Activated naive CD4-positive, alpha-beta T cell treated with Interleukin-2 at 50 U/mL for 16 hours (primary cell): ENCODE measurements at regions not wholly inside any gene's neighbourhood (a gene's known extent, or its start where the extent isn't known, plus 50 kb on each side); places are given as distances from the start of the nearest gene placed in this dataset.

ENCODE experiments used
- DNase-seq: peaks from one replicate; pipeline ENCODE4 v3.0.0-alpha.2; 2020

DNA sequence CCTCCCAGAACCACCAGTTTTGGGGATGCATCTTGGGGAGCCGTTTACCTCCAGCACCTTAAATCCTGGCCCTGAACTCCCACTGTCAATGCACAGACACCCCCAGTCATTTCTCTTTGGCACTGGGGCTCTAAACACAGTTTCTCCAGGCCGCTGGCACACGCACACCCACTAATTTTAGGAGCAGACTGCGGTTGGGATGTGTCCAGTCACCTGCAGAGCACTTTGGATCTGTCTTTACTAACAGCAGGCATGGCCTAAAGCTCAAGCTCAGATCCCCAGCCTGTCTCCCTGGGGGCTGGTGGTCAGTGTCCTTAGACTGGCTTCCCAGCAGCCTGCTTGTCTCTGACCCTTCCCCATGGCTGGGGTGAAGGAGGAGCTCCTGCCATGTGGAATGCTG is 49.9 kb downstream of the SYNE3 start:
- DNase-seq = no peak

DNA sequence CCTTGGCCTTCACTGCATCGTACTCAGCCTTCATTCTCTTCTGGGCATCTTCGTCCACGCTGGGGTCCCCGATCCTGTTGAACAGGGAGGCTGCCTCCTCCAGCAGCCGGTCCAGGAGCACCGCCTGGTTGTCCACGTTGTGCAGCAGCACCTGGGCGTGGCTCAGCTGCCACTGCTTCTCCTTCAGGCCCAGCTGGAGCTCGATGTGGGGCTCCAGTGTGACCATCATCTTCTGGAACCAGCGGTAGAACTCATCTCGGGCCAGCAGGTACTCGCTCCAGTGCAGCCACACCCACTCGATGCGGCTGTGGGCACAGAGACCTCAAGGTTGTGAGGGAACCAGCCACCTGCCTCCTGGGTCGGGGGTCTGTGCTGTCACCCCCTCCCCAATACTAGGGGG is 50.5 kb downstream of the SYNE3 start:
- DNase-seq = no peak

DNA sequence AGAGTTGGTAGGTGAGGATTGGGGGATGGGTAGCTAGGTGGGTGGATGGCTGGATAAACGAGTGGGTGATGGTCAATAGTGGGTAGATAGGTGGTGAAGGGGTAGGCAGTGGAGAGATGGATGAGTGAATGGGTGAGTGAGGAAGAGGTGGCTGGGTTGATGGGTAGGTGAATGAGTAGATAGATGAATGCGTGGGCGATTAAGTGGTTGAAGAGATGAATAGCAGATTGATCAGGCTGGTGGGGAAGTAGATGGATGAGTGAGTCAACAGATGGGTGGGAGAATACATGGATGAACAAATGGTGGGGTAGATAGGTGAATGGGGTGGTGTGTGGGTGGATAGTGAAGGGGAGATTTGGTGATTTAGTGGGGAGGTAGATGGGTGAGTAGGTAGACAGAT is 51.1 kb downstream of the SYNE3 start:
- DNase-seq = peak; percentile 24

DNA sequence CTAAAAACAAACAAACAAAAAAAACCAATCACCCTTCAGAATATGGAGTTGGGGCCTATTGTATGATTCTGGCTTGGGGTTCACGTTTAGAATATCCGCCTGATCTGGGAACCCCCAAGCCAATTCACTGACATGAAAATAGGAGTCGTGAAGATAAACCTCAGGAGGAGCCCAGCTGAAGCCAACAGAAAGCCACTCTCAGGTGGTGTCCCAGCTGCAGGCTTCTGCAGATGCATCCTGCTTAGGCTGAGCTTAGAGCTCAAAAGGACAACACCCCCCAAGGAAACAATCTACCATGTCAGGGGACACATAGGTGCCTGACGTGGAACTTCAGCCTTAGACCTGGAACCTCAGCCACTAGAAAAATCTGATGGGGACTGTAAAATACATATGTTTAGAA is 51.9 kb downstream of the SYNE3 start:
- no peak for DNase-seq

DNA sequence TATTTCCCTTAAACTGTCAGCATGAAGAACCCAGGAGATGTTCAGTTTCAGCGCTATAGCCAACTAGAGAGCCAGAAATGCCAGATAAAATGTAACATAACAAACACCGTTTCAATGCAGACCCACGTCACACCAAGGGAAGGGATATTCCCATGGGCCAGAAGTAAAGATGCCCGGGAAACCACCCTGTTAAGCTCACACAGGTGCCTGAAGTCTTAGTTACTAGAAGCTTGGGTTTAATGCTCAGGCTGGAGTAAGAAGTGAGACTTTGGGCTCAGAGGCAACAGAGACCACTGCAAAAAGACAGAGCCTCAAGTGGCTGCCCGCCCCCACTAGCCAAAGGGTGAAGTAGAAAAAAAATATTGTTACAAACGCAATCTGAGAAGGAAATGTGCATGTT is 52.3 kb downstream of the SYNE3 start:
- no peak for DNase-seq

DNA sequence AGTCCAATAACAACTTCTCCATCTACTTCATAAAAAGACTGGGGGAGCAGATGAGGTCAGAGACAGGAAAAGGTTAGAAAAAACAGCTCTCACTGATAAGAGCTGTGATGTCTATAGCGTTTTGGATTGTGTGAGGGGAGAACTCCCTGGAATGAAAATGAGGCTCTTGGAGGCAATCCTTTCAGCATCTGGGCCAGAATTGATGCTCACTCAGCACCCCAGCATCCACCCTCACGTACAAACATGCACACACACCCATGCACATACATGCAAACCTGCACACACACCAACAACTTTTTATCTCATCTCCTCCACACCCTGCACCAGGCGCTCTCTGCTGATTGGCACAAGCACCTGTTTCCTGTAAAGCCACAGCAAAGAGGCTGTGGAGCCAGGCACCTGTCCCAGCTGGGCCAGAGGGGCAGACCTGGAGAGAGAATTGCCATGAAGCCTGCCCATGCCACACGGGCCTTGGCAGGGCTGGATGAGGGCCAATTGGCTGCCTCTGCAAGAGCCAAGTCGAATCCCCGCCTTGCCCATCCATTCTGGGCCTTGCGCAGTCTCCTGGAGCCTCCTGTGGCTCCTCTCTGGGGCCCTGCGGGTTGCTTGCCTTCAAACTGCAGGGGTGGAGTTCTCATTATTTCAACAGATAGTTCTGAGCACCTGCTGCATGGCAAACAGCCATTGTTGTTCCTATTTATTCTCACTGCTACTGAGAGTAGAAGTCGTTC is 53.1 kb downstream of the SYNE3 start:
- DNase-seq = peak; percentile 17

DNA sequence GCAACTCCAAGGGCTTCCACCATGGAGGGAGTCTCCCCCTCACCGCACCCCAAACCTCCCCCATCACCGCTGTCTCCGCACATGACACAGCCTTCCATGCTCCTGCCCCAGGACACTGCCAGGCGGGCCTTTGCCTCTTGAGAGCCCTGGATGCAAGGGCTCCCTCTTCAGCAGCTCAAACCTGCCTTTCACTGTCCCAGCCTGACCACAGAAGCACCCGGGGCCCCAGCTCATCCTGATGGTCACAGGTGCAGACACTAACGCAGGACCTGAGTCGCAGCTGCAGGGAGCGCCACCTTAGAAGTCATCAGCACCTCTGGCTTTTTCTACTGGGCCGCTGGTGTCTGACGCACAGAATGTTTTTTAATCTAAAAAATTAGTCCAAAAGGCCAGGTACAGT is 54.0 kb downstream of the SYNE3 start:
- DNase-seq = no peak

DNA sequence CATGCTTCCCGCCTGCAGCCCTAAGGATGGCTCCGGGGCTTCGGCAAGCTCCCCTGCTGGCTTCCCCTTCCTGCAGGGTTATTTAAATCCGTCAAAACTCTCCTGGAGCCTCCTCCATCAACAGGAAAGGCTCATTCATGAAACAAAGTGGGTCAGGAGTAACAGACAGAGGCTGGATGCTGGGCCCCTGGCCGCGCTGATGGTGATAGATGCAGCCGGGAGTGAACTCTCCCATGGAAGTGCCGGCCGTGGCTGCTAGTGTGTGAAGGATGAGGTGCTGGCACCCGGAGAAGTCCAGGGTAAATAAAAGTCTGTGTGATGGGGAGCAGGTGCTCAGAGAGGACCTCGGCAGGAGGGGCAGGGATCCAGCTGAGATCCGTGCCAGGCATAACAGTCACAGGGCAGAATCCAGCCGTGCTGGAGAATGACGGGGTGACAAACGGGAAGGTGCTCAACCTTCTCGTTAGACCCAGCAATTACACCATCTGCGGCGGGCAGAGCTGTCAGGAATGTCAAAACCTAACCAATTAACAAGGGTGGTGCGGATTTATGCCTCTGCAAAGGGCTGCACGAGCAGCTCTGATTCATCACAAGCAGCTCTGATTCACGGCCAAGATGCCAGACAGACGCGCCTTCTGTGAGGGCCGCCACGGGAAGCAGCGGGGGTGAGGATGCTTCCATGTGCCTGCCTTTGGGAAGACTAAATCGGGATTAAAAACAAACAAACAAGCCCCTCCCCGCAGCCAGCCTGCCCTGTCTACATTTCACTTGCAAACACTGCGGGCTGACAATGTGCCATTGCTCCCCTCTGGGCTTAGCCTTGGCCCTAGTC is 55.6 kb downstream of the SYNE3 start:
- DNase-seq = no peak

DNA sequence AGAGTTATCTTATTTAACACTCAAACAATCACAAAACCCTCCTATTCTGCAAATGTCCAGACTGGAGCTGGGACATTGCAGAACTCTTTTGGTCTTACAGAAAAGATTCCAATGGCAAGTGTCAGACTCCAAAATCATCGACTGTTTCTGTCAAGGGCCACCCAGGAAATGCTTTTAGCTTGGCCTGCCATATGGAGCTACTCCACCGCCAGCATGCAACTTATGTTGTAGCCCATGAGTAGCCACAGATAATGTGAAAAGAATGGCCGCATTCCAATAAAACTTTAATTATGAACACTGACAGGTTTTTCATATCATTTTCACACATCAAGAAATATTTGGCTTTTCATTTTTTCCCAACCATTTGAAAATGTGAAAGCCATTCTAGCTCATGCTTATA is 57.5 kb downstream of the SYNE3 start:
- no peak for DNase-seq

DNA sequence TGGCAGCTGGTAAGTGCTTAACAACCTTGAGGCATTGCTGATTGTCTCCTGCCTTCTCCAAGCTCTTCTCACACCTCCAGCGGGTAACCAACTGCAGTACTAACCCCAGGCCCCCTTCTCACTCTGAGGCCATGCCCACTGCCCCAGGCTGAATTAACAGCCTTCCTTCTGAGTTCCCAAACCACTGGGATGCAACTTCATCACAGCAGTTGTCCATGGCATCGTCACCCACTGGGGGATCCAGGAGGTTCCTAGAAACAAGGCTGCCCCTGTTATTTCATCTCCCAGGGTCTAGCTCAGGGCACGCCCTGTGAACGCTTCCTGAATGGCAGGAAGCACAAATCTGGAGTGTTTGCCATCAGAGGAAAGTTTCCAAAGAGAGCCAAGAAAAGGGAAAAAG is 58.0 kb downstream of the SYNE3 start:
- no peak for DNase-seq

DNA sequence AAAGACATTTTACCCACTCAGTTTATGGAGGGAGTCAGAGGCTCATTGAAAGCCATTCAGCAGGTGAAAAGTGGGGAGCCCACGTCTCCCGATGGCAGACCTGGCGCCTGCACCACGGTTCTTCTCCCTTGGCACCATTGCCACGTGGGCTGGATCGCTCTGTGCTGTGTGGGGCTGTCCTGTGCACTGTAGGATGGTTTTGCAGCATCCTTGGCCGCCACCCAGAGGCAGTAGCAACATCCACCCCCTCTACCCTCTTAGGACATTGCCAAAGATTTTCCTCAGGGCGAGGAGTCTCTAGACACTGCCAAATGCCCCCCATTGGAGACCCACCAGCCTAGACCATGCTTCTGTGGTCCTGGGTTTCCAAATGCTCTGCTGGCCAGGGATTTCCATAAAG is 60.2 kb downstream of the SYNE3 start:
- DNase-seq = no peak

DNA sequence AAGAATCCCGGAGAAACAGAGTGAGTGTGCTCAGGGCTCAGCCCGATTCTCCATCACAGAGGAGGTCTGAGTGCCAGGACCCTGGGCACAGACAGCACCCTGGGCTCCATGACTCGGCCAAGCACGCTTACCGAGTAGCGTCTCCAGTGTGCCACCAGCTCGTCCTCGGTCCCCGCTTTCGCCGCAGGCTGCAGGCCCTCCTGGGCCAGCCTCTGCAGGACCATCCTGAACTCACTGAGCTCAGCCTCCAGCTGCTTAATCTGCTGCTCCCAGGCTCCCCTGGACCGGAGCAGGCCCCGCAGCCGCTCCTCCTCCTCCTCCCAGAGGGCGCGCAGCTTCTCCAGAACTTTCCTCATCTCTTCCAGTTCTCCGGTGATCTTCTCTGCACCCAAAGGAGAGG is 61.2 kb downstream of the SYNE3 start:
- no peak for DNase-seq

DNA sequence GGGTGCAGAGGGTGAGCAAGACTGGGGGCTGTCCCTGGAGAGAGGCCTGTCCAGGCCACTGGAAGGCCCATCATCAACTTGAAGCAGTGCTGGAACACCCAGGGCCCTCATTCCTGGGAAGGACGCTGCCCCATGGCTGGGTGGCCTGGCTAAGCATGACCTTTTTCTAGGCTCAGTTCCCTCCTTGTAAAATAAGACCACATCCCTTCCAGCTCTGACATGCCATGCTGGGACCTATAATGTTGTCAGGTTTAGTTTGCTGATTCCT is 62.8 kb downstream of the SYNE3 start:
- no peak for DNase-seq

DNA sequence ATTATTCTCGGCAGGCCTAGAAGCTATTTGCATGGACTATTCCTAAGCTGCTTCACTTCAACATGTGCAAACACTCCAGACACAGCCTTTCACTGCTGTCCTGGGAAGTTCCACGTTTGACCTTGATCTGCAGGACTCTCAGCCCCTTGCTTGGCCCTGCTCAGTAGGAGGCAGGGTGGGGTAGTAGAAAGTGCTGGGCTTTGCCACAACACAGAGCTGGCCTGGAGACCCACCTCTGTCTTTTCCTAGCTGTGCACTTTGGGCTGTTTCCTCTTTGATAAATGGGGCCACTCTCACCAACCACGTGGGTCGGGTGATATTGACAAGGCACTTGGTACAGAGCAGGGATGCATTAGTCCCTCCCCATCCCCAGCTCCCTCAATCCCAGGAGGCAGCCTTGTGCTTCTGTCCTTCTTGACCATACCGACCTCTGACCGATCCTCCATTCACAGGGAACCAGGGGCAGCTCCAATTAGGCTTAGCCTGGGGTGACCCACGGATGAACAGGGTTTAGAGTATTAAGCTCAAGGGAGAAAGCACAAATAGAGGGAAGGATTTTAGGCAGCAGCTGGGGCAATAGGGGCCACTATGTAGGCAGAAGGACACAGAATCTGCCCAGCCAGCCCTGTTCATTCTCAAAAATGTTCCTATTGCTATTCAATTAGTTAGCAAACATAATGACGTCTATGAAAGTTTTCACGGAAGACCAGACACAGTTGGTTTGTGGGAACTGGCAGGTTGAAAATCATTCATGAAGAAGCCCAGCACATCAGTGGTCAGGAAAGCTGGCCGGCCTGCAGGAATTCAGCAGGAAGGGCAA is 63.3 kb downstream of the SYNE3 start:
- no peak for DNase-seq

DNA sequence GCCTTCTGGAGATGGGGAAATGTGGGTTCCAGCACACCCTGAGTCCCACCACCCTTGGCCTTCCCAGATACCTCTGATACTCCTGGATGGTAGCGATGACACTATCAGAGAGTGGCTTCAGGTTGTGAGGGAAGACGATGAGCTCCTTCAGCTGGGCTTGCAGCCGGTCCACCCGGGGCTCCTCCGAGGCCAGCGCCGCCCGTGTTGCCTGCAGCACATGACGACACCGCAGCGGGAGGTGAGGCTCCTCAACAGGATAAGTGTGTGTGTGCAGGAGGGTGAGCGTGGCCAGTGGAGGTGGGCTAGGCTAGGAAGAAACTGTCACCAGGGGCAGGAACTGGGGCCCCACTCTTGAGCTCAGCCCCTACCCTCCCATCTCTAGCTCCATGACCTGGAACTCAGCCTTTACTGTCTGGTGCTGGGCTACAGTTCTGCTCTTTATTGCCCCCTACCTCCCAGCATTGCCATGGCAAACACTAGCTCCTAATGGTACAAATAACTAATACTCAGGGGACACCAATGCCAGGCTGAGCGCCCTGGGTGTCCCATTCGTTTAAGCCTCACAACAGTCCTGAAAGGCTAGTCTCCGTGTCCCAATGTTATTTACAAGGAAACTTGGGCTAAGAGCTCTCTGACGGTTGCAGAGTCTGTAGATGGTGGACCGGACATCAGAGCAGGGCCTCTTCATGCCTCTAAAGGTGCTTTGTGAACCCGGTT is 64.1 kb downstream of the SYNE3 start:
- no peak for DNase-seq

DNA sequence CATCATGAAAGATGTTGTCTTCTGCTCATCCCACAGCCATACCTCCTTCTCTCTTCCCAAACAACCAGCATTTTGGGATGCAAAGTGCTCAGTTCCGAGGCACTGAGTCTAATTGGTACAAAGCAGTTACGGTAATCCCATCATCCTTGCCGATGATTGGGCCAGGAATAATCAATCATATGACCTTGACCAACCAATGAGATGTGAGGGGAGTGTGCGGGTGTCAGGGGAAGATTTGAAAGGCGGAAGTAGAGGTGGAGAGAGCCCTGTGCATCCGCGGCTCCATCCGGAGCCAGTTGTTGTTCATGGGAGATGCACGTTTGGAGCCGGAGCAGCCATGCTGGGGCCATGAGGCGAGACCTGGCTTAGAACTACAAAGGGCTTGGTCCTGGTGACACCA is 67.3 kb downstream of the SYNE3 start:
- no peak for DNase-seq

DNA sequence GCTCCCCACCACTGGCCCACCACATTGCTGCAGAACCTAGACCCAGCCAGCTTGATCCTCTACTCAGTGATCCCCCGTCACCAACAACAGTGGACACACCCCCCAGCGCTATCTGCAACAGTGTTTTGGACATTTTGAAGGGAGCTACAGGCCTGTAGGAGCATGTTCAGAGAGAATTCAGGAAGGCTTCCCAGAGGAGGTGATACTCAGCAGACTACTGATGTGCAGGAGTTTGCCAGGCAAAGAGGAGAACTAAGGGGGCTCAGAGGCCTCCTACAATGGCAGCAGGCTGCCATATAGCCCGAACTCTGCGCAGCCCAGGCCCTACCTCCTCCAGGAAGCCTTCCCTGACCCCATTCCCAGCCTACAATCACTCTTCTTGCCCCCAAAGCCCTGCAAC is 70.0 kb downstream of the SYNE3 start:
- DNase-seq = no peak

DNA sequence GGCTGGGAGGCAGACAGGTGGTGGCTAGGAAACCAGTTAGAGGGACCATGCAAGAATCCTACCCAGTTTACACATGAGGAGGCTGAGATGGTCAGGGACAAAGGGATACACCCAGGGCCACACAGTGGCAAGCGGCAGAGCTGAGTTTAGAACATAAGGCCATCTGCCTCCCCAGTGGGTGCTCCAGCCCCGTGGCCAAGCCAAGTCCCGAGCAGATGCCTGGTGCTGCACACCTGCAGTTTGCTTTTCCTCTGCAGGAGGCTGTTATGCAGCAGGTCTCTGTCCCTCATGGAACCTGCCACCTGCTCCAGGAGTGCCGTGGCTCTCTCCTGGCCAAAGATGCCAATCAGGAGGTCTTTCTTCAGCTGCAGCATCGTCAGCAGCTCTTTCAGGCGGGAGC is 70.8 kb downstream of the SYNE3 start:
- no peak for DNase-seq

DNA sequence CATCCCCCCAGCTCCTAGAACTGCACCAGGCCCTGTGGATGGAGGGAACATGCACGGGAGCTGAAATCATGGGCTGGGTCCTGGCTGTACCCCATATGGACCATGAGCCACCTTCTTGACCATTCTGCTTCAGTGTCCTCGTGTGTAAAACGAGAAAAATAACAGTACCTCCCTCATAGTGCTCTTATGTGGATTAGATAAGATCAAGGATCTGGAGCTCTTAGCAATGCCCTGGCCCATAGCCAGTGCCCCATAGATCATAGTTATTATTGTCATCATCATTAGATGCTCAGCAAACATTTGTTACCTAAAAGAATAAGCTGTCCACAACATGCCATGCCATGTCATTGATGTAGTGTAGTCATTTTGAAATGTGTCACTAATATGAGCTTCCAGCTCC is 71.3 kb downstream of the SYNE3 start:
- no peak for DNase-seq

DNA sequence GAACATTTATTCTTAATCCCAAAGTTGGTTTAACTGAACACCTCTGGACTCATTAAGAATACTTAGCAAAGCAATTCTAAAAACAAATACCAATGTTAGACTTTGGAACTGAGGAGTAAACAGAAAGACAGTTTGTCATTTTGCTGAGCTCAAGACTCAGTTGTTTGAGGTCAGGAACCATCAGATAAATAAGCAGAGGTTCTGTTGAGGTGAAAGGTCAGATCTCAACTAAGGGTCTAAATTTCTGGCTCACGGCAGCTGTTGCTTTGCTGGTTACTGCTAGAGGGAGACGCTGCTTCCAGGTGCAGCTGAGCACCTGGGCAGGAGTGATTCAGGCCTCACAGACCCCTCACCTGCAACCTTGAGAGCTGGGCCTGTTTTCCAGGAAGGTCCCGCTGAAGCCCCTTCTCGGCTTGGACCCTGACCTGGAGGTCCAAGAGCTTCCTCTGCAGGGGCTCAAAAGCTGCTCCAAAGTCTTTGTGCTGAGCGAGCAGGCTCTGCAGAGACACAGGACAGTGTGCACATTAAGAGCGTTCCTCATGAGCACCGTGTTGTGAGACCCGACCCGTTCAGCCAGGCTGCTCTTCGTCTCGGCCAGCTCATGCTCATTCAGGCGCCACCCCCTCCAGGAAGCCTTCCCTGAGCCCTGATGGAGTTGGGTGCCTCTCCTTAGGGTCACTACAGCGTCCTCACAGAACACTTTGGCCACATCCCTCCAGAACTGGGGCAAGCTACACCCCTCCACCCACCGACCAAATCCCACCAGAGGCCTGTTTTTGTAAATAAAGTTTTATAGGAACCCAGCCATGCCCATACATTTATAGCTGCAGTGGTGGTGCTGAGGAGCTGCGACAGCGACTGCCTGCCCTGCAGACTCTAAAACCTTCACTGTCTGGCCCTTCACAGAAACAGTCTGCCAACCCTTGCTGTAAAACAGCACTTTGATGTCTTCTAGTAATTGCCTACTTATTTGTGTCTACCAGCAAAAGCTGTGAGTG is 72.0 kb downstream of the SYNE3 start:
- DNase-seq = no peak

DNA sequence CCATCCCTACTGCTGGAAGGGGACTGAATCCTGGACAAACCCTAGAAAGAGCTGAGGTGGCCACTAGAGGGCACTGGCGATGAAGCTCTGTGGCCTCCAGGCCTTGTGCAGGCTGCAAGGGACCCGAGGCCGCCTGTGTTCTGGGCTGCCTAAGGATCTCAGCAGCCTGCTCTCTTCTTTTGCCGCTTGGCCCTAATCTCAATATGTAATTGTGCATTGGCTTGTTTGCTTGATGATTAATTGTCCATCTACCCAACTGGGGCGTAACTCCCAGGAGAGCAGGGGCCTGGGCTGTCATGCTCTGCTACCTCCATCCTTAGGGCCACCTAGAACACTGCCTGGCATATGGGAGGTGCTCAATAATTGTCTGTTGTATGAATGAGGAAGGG is 73.8 kb downstream of the SYNE3 start:
- DNase-seq = peak; percentile 79

DNA sequence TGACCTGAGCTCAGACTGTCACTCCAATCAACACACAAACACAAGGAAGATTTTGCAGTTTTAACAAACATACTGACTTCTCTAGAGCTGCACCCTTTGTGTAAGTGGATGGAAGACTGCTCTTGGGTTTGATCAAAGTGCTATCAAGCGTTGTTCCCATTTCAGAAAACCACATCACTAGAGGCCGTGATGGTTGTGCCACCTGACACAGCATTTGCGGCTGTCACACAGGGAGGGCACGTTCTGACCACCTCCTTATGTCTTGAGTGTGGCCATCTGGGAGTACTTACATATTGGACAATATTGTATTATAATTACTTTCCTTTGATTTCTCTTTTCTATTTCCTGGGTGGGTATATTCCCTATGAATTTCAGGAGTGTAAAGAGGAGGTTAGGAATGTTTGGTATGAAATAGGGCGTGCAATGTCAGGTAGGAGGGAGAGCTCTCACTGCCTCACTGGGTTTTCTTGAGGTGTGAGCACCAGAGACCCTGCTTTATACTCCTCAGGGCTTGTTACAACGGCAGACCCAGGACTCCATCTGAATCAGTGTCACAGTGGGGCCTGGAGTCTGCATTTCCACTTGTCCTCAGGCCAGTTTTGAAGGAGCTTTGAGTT is 74.3 kb downstream of the SYNE3 start:
- no peak for DNase-seq
